Activated T-cell treated with anti-CD3 and anti-CD28 coated beads for 48 hours (primary cell): ENCODE measurements at regions not wholly inside any gene's neighbourhood (a gene's known extent, or its start where the extent isn't known, plus 50 kb on each side); places are given as distances from the start of the nearest gene placed in this dataset.
"Not testable (repeated sequence)": the region's sequence is repeated elsewhere in the genome, so short reads cannot be mapped to it uniquely, and the experiment has no call there.

Experiments used
- DNase-seq: peaks from one replicate; pipeline ENCODE4 v3.0.0-alpha.2; 2020; ENCODE audit warnings: low read depth

- no peak for DNase-seq
These were observed 119.4 kb upstream of the CXADR start for GRCh38 chr21:17393413-17393812.

GRCh38 chr21:17396948-17397347, 115.9 kb upstream of the CXADR start:
- no peak for DNase-seq

- no peak for DNase-seq
These were observed 115.1 kb upstream of the CXADR start for GRCh38 chr21:17397703-17398102.

- not testable (repeated sequence) for DNase-seq
These were observed 113.9 kb upstream of the CXADR start for GRCh38 chr21:17398954-17399353.

GRCh38 chr21:17402937-17403336, 109.9 kb upstream of the CXADR start:
- DNase-seq: no peak

- DNase-seq: no peak
These were observed 106.6 kb upstream of the CXADR start for GRCh38 chr21:17406202-17406601.

GRCh38 chr21:17414766-17415165, 98.1 kb upstream of the CXADR start:
- DNase-seq: no peak

GRCh38 chr21:17416139-17416538, 96.7 kb upstream of the CXADR start:
- DNase-seq: no peak

- DNase-seq: no peak
These were observed 89.9 kb upstream of the CXADR start for GRCh38 chr21:17422931-17423330.

- DNase-seq: no peak
These were observed 85.7 kb upstream of the CXADR start for GRCh38 chr21:17427157-17427556.

GRCh38 chr21:17427831-17428483, 84.9 kb upstream of the CXADR start:
- no peak for DNase-seq

GRCh38 chr21:17428484-17428869, 84.4 kb upstream of the CXADR start:
- no peak for DNase-seq

GRCh38 chr21:17428980-17429379, 83.9 kb upstream of the CXADR start:
- no peak for DNase-seq

- no peak for DNase-seq
These were observed 82.9 kb upstream of the CXADR start for GRCh38 chr21:17429936-17430335.

- no peak for DNase-seq
These were observed 80.1 kb upstream of the CXADR start for GRCh38 chr21:17432732-17433057.

- no peak for DNase-seq
These were observed 79.1 kb upstream of the CXADR start for GRCh38 chr21:17433730-17434129.

- DNase-seq: no peak
These were observed 77.0 kb upstream of the CXADR start for GRCh38 chr21:17435565-17436543.

- DNase-seq: no peak
These were observed 76.2 kb upstream of the CXADR start for GRCh38 chr21:17436626-17437111.

- DNase-seq: no peak
These were observed 74.2 kb upstream of the CXADR start for GRCh38 chr21:17438635-17439034.

- DNase-seq: no peak
These were observed 71.9 kb upstream of the CXADR start for GRCh38 chr21:17440969-17441368.

GRCh38 chr21:17441370-17441769, 71.5 kb upstream of the CXADR start:
- no peak for DNase-seq

GRCh38 chr21:17442165-17442564, 70.7 kb upstream of the CXADR start:
- no peak for DNase-seq

- no peak for DNase-seq
These were observed 68.0 kb upstream of the CXADR start for GRCh38 chr21:17444828-17445227.
